NCI-H446 treated with DMSO at 0.1 percent for 48 hours (cell line): ENCODE measurements at regions not wholly inside any gene's neighbourhood (a gene's known extent, or its start where the extent isn't known, plus 50 kb on each side); places are given as distances from the start of the nearest gene placed in this dataset.
"Not testable (repeated sequence)": the region's sequence is repeated elsewhere in the genome, so short reads cannot be mapped to it uniquely, and the experiment has no call there.

ENCODE experiments used
- DNase-seq: peaks from one replicate; lab custom pipeline; 2025; lab: John Stamatoyannopoulos, UW

GRCh38 chr2:241957276-241957675 is 87.7 kb downstream of the RTP5 start:
- no peak for DNase-seq

GRCh38 chr2:241958818-241959545 is 89.5 kb downstream of the RTP5 start:
- DNase-seq, result no peak

- DNase-seq, result no peak
Measured at GRCh38 chr2:241959751-241960269, 90.3 kb downstream of the RTP5 start.

- no peak for DNase-seq
Measured at GRCh38 chr2:241961454-241961853, 91.9 kb downstream of the RTP5 start.

GRCh38 chr2:241964133-241964532 is 94.6 kb downstream of the RTP5 start:
- DNase-seq, result no peak

- no peak for DNase-seq
Measured at GRCh38 chr2:241965931-241966412, 96.4 kb downstream of the RTP5 start.

GRCh38 chr2:241966647-241967466 is 97.3 kb downstream of the RTP5 start:
- DNase-seq, result no peak

- DNase-seq, result no peak
Measured at GRCh38 chr2:241967467-241968144, 98.1 kb downstream of the RTP5 start.

GRCh38 chr2:241968417-241968816 is 98.9 kb downstream of the RTP5 start:
- DNase-seq, result no peak

- not testable (repeated sequence) for DNase-seq
Measured at GRCh38 chr2:241969182-241969581, 99.7 kb downstream of the RTP5 start.

GRCh38 chr2:241970716-241971115 is 101.2 kb downstream of the RTP5 start:
- DNase-seq, result no peak

GRCh38 chr2:241974096-241974495 is 104.6 kb downstream of the RTP5 start:
- DNase-seq, result no peak

- DNase-seq, result no peak
Measured at GRCh38 chr2:241974851-241975592, 105.5 kb downstream of the RTP5 start.

- DNase-seq, result no peak
Measured at GRCh38 chr2:241975593-241976284, 106.2 kb downstream of the RTP5 start.

- DNase-seq, result no peak
Measured at GRCh38 chr2:241976296-241976695, 106.8 kb downstream of the RTP5 start.

GRCh38 chr2:241977557-241978300 is 108.2 kb downstream of the RTP5 start:
- DNase-seq, result no peak

GRCh38 chr2:241978670-241979069 is 109.1 kb downstream of the RTP5 start:
- no peak for DNase-seq

- DNase-seq, result no peak
Measured at GRCh38 chr2:241980193-241980592, 110.7 kb downstream of the RTP5 start.

- no peak for DNase-seq
Measured at GRCh38 chr2:241981076-241981700, 111.7 kb downstream of the RTP5 start.
